ENCODE measurements at regions not wholly inside any gene's neighbourhood (a gene's known extent, or its start where the extent isn't known, plus 50 kb on each side); places are given as distances from the start of the nearest gene placed in this dataset.

DNA sequence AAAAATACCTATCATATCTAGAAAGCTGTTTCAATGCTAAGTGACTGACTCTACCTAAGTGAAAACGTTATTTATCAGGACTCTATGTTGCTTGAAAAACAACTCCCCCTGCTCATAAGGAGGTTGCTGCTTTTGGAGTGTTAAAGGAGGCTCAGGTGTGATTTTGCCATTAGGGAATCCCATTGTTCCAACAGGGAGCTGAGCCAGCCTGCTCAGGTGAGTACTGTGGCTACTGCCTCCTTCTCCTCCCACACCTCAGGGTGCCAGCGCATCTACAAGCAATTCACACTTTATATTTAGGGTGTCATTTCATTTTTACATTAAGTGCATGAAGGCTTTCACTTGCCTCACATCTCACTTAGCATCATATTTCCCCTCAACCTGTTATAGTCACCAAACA, 84.7 kb downstream of the SEM1 start:
- no peak for TF ChIP-seq POLR2AphosphoS5 (IDR thresholded peaks at IDR 0.05)
- no peak for TF ChIP-seq EP300 (IDR thresholded peaks at IDR 0.05)
- TF ChIP-seq, protein P1, sequence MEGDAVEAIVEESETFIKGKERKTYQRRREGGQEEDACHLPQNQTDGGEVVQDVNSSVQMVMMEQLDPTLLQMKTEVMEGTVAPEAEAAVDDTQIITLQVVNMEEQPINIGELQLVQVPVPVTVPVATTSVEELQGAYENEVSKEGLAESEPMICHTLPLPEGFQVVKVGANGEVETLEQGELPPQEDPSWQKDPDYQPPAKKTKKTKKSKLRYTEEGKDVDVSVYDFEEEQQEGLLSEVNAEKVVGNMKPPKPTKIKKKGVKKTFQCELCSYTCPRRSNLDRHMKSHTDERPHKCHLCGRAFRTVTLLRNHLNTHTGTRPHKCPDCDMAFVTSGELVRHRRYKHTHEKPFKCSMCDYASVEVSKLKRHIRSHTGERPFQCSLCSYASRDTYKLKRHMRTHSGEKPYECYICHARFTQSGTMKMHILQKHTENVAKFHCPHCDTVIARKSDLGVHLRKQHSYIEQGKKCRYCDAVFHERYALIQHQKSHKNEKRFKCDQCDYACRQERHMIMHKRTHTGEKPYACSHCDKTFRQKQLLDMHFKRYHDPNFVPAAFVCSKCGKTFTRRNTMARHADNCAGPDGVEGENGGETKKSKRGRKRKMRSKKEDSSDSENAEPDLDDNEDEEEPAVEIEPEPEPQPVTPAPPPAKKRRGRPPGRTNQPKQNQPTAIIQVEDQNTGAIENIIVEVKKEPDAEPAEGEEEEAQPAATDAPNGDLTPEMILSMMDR (IDR thresholded peaks at IDR 0.05), result no peak

Measured in sigmoid colon (tissue), 4 donors.